ENCODE measurements at regions not wholly inside any gene's neighbourhood (a gene's known extent, or its start where the extent isn't known, plus 50 kb on each side); places are given as distances from the start of the nearest gene placed in this dataset.

DNA sequence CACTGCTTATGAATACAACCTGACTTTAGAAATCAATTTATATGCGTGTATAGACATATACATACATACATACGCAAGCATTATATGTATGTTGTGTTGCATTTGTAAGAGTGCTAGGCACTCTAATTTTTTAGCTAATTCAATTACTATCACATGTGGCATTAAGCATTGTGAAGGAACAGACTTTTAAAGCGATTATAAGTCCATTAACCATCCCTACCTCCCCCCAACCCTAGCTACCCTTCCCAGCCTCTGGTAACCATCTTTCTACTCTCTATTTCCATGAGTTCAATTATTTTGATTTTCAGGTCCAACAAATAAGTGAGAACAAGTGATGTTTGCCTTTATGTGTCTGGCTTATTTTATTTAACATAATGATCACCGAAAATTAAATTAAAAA lies 453.8 kb downstream of the DOK5 start:
- no peaks in the 10 kb centered on the region for H3K27me3 ChIP-seq (ENCODE audit: control insufficient read depth, insufficient read depth, low read length, poor library complexity, severe bottlenecking)
- Mint-ChIP-seq H3K4me3 (no peak overlapping the region), H3K9me3 (peaks cover 15% of the 10 kb centered on the region), H3K36me3 (ENCODE audit: low read depth) (no peaks in the 10 kb centered on the region), H3K4me1 (no peaks in the 10 kb centered on the region), H3K27me3 (ENCODE audit: insufficient read depth) (peaks cover 2% of the 10 kb centered on the region), H3K27ac (no peak overlapping the region)
- TF ChIP-seq, protein P1, sequence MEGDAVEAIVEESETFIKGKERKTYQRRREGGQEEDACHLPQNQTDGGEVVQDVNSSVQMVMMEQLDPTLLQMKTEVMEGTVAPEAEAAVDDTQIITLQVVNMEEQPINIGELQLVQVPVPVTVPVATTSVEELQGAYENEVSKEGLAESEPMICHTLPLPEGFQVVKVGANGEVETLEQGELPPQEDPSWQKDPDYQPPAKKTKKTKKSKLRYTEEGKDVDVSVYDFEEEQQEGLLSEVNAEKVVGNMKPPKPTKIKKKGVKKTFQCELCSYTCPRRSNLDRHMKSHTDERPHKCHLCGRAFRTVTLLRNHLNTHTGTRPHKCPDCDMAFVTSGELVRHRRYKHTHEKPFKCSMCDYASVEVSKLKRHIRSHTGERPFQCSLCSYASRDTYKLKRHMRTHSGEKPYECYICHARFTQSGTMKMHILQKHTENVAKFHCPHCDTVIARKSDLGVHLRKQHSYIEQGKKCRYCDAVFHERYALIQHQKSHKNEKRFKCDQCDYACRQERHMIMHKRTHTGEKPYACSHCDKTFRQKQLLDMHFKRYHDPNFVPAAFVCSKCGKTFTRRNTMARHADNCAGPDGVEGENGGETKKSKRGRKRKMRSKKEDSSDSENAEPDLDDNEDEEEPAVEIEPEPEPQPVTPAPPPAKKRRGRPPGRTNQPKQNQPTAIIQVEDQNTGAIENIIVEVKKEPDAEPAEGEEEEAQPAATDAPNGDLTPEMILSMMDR (conservative IDR thresholded peaks at IDR 0.05), result no peak
- 88% methylated on average over 2 of the region's 4 CpGs; no CpG with 5 or more reads in 1 of the 2 experiments for WGBS, 2 experiments (ENCODE audit: insufficient coverage in 1 of 2, insufficient read length in 1 of 2)
- H3K9ac ChIP-seq (ENCODE audit: extremely low read depth, low read length, poor library complexity, severe bottlenecking), result no peak overlapping the region
- H3K4me3 ChIP-seq (ENCODE audit: low read length), result no peak overlapping the region
- DNase-seq, result no peak
- H3K9me3 ChIP-seq (ENCODE audit: control insufficient read depth, low read length), result peaks cover 16% of the 10 kb centered on the region
- no peak overlapping the region for H3K27ac ChIP-seq (ENCODE audit: low read depth, low read length)
- H3K36me3 ChIP-seq (ENCODE audit: control insufficient read depth, insufficient read depth, low read length), result no peaks in the 10 kb centered on the region
- no peaks in the 10 kb centered on the region for H3K4me1 ChIP-seq (ENCODE audit: control insufficient read depth, insufficient read depth, low read length)

- Histone ChIP-seq H3K27me3 (ENCODE audit: control insufficient read depth, insufficient read depth, low read length, poor library complexity, severe bottlenecking) (no peaks in the 10 kb centered on the region), H3K4me1 (ENCODE audit: control insufficient read depth, insufficient read depth, low read length) (no peaks in the 10 kb centered on the region), H3K9me3 (ENCODE audit: control insufficient read depth, low read length) (peaks cover 14% of the 10 kb centered on the region), H3K4me3 (ENCODE audit: low read length) (no peak overlapping the region), H3K9ac (ENCODE audit: extremely low read depth, low read length, poor library complexity, severe bottlenecking) (no peak overlapping the region), H3K36me3 (ENCODE audit: control insufficient read depth, insufficient read depth, low read length) (no peaks in the 10 kb centered on the region), H3K27ac (ENCODE audit: low read depth, low read length) (no peak overlapping the region)
- Mint-ChIP-seq H3K4me3 (no peak overlapping the region), H3K9me3 (peaks cover 15% of the 10 kb centered on the region), H3K27ac (no peak overlapping the region), H3K36me3 (ENCODE audit: low read depth) (no peaks in the 10 kb centered on the region), H3K27me3 (ENCODE audit: insufficient read depth) (peaks cover 2% of the 10 kb centered on the region), H3K4me1 (no peaks in the 10 kb centered on the region)
- DNase-seq, result no peak
- TF ChIP-seq, protein P1 (conservative IDR thresholded peaks at IDR 0.05), result no peak
- WGBS, 2 experiments (ENCODE audit: insufficient coverage in 1 of 2, insufficient read length in 1 of 2), result no CpG with 5 or more reads among the region's 1 CpG
Observed at GRCh38 chr20:54928564-54928963, 453.2 kb downstream of the DOK5 start.

DNA sequence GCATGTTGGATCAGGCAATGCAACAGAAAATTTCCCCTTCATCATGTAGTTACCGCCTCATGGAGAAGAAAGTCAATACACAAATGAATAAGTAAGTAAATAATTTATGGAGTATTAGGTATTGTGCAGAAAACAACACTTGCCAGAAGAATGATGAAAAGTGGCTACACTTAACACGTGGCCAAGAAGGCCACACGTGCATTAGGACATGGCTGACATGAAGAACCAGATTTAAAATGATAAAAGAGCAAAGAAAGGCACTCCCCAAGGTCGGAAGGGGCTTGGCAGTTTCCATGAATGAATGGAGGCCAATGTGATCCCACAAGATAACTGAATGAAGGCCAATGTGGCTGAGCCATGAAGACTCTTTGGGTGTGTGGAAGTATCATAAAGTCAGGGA lies 447.2 kb downstream of the DOK5 start:
- no peak overlapping the region for H3K4me3 ChIP-seq (ENCODE audit: low read length)
- Mint-ChIP-seq H3K27me3 (ENCODE audit: insufficient read depth) (peaks cover 2% of the 10 kb centered on the region), H3K4me3 (no peak overlapping the region), H3K27ac (no peak overlapping the region), H3K36me3 (ENCODE audit: low read depth) (no peaks in the 10 kb centered on the region), H3K4me1 (peaks cover 5% of the 10 kb centered on the region), H3K9me3 (no peaks in the 10 kb centered on the region)
- no peaks in the 10 kb centered on the region for H3K36me3 ChIP-seq (ENCODE audit: control insufficient read depth, insufficient read depth, low read length)
- no peak overlapping the region for H3K9ac ChIP-seq (ENCODE audit: extremely low read depth, low read length, poor library complexity, severe bottlenecking)
- TF ChIP-seq, protein P1 (conservative IDR thresholded peaks at IDR 0.05), result no peak
- H3K27ac ChIP-seq (ENCODE audit: low read depth, low read length), result no peak overlapping the region
- H3K4me1 ChIP-seq (ENCODE audit: control insufficient read depth, insufficient read depth, low read length), result no peaks in the 10 kb centered on the region
- WGBS, 2 experiments (ENCODE audit: insufficient coverage in 1 of 2, insufficient read length in 1 of 2), result 70 to 84% methylated on average over 3 to 4 of the region's 4 CpGs
- peaks cover 17% of the 10 kb centered on the region for H3K9me3 ChIP-seq (ENCODE audit: control insufficient read depth, low read length)
- DNase-seq, result no peak
- H3K27me3 ChIP-seq (ENCODE audit: control insufficient read depth, insufficient read depth, low read length, poor library complexity, severe bottlenecking), result no peaks in the 10 kb centered on the region

Data from endodermal cell (in vitro differentiated cells).